OCI-M1 (cell line): ENCODE measurements at regions not wholly inside any gene's neighbourhood (a gene's known extent, or its start where the extent isn't known, plus 50 kb on each side); places are given as distances from the start of the nearest gene placed in this dataset.

Experiments
- DNase-seq: peaks from one replicate; lab custom pipeline; 2025; lab: John Stamatoyannopoulos, UW

DNA sequence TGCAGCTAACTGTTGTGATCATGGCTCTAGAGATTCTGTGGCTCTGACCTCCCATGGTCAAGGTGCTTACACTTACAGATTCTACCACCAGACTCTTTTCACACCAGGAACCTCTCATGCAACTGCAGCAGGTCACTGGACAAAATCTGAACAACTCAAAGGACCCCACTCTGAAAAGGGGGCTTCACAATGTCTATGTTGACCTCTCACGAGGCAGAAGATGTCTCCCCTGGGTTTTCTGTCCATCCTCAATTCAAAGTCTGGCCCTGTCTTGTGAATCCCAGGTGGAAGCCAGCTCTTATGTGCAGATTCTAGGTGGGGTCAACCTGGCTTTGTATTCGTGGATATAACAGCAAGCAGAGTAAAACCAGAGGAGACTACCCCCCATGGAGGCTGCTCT is 118.6 kb upstream of the ZNF479 start:
- DNase-seq = no peak

DNA sequence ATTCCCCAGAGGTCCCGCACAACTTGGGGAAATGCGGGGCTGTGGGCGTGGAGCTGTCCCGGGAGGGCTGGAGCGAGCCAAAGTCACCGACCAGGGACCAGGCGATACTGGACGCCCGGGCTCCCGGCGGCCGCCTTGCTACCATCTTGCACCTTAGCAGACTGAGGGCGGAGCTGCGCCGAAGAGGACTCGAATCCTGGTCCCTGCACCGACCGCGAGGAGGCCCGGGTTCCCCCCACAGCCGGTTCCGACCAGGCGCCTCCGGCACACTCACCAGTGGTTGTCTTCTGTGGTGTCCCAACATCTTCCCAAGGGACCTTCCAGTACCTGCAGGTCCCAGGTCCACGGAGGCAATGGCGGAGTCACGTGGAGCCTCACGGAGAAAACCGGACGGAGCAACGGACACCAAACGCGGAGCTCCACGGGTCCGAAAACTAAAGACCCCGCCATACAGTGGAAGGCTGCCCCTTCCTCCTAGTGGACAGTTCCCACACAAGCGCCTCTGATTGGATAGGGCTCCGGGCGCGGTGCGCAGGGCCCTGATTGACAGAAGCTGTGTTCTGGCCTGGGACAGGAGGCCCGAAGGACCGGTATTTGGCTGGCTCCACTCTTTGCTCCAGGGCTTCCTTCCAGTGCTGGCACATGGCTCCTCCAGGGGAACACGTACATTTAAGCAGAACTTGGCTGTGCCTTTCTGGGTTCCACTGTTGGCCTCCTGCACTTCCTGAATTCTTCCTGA is 124.6 kb upstream of the ZNF479 start:
- no peak for DNase-seq

DNA sequence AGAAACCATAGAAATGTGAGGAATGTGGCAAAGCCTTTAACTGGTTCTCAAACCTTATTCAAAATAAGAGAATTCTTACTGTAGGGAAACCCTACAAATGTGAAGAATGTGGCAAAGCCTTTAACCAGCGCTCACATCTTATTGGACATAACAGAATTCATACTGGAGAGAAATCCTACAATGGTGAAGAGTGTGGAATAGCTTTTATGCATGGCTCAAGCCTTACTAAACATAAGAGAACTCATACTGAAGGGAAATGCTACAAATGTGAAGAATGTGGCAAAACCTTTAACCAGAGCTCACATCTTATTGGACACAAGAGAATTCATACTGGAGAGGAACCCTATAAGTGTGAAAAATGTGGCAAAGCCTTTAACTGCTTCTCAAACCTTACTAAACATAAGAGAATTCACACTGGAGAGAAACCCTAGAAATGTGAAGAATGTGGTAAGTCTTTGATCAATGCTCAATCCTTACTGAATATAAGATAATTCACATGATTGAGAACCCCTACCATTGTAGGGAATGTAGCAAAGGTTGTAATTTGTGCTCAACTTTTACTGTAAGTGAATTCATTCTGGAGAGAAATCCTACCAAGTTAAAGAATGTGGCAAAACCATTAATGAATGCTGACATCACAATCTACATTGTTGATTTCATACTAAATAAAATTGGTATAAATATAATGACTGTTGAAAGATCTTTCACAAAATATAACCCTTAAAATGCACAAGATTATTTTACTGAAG is 142.5 kb upstream of the ZNF479 start:
- no peak for DNase-seq

DNA sequence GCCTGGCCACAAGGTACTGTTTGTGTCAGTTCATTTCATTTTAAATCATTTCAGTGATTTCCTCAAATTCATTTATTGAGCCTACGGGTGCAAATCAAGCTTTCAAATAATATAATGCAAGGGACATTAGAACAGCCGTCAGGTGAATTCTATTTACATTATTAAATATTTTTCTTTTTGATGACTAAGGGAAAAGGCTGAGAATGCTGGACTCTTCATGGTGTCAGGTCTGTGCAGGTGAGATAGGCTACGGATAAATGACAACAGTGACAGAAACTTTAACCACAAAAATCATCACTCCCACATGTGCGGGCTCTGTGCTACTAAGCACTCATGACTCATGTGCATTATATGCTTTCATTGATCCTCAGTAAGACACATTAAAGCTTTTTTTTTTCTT is 149.2 kb upstream of the ZNF716 start:
- DNase-seq = no peak

DNA sequence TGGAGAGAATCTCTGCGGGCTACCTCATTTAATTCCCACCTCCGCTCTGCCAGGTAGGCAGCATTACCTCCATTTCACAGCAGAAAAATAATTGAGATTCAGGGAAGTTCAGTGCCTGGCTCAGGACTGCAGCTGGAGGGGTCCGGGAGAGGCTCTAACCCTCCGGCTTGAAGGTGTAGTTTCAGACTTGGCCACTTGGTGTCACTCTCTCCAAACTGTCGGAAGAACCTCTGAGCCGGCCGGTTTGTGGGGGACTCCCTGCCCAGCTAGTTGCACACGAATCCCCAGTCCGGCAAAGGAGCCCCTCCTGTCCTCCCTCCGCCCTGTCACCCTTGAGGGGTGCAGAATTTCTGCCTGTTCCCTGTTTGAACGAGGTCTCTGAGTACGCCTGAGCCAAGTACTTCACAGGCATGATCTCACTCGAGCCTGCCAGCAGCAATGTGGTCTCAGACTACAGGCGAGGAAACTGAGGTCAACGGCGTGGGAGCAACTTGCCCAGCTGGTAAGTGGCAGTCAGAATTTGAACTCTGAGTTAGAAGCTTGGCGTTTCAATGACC is 144.7 kb upstream of the ZNF716 start:
- peak; percentile 0 for DNase-seq

DNA sequence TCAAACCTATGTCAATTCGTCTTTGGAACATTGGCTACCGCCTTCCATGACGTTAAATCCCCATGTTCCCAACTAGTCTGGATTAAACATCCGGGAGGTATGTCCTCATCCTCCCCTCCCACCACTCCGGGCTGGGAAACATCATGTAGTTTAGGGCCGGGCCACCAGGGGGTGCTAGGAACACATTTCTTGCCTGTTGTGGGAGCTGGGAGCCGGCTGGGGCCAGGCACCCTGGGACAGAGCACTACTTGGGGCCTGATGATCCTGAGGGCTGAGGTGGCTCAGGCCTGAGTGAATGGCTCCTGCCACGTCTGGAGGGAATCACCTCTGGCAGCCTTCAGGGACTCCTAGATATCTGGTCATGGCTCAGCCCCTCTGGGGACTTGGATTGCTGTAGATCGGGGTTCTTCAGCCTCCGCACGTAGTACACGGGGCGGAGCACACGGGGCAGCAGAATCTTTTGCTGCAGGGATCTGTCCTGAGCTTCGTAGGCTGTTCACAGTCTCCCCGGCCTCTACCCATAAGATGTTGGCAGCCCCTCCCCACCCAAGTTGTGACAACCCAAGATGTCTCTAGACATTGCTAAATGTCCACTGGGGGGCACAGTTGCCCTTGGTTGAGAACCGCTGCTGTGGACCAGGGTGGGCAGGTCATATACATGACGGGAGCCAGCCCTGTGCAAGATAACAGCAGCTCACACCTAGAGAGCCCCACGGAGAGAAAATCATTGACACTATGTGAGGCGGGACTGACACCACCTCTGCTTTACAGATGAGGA is 141.2 kb upstream of the ZNF716 start:
- DNase-seq = peak; percentile 20

DNA sequence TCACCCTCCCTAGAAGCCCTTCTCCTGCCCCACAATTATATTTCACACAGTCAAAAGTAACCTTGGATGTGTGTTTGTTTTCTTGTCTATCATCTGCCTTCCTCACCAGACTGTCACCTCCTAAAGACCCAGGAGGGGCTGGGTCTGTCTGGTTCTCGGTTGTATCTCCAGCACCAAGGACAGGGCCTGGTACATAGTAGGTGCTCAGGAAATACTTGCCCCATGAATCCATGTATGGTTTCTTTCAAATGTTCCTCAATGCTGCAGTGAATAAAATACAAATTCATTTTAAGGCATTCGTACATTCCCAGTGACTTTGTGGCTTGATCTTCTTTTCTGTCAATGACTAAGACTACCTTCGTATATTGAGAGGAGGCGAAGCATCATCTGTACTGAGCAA is 122.9 kb upstream of the ZNF716 start:
- DNase-seq = no peak

DNA sequence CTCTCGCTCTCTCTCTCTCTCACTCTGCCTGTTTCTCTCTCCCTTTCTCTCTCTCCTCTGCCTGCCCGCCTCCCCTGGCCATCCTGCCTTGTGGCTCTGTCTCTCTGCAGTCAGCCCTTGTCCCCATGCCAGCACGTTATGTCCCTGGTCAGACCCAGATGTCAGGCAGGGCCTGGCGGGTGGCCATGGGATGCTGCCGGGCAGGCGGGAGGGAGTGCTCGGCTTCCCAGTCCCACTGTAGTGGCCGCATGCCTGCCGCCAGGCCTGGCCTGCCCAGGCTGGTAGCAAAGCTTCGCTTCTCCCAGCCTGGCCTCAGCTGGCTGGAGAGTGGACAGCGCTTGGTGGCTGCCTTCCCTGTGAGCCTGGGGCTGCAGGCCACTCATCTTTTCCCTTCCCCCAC is 121.5 kb upstream of the ZNF716 start:
- DNase-seq = no peak

DNA sequence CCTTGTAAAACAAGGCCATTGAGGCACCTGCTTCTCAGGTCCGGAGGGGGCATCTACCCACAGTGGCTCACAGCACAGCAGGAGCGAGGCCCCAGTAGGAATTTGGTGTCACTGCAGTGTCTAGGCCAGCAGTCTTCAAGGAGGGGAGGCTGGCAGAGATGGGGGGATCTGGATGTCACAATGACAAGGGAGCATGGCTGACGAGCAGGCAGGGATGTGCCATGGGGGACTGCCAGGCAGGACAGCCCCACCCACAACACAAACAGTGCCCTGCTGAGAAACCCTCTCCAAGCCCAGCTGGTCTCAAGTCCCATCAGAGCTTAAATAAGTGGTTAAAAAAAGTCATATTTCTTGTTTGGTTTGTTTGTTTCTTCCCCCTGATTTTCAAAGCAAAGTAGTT is 121.0 kb upstream of the ZNF716 start:
- no peak for DNase-seq

DNA sequence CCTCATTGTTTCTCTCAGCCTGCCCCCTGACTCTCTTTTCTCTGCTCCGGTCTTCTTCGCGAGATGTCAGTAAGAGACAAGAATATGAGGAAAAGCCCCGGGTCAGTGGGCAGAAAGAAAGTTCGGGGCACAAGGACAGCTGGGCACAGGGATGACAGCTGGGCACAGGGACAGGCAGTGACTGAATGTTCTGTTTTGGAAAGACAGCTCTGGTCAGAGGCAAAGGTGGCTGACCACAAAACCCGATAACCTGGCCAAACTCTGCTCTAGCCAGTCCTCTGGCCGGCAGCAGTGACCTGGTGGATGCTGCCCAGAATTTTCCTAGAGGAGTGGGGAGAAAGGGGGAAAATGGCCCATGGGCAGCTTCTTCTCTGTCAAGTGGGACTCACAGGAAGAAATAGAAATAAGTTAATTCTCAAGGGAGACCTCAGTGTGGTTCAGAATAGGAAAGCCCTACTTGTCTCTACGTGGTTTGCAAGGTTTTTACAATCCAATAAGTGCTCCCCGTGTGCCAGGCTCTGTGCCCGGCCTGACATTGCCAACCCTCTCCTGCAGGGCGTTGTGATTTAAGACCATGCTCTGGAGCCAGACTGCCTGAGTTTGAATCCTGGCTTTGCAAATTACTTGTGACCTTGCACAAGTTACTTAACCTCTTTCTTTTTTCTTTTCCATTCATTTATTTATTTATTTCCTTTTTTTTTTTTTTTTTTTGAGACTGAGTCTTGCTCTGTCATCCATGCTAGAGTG is 110.6 kb upstream of the ZNF716 start:
- DNase-seq = no peak

DNA sequence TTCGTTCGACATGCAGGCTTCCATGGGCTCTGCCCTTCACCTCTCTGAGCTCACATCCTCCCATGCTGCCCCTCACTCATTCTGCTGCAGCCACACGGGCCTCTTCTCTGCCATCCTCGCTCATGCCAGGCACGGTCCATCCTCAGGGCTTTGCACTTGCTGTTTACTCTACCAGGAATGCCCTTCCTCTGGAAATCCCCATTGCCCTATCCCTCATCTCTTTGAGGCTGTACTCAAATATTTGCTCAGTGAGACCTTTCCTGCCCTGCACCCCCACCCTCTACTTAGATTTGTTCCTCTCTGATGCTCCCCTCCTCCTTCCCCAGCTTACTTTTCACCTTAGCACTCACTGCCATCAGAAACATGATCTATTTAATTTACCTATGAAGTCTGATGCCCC is 107.0 kb upstream of the ZNF716 start:
- DNase-seq = no peak

DNA sequence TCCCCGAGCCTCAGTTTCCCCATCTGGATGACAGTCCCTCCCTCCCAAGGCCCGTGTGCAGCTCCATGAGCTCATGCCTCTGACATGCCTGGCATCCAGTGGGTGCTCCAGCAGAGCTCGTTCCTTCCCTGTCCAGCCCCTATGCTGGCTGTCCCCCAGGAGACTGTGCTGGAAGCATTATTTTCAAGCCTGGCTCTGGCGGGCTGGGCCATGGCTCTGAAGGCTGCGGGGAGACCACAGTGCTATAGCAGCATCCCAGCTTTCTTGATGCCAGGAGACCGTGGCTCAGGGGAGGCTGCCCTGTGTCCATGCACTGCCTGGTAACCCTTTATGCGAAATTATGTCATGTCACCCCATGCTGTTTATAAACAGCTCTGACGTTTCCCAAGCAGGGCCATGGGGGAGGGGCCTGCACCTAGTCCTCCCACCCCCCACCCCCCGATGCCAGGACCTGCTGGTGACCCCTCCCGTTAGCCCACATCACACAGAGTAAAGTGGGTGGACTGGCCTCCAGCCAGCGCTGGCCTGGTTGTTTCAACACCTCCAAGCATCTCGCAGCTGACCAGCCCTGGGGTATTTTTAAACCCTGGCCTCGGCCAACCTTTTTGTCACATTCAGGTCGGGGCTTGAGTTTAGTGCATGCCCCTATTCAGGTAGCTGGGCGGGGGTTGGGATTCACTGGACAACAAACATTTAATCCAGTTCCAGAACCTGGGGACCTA is 105.9 kb upstream of the ZNF716 start:
- no peak for DNase-seq

DNA sequence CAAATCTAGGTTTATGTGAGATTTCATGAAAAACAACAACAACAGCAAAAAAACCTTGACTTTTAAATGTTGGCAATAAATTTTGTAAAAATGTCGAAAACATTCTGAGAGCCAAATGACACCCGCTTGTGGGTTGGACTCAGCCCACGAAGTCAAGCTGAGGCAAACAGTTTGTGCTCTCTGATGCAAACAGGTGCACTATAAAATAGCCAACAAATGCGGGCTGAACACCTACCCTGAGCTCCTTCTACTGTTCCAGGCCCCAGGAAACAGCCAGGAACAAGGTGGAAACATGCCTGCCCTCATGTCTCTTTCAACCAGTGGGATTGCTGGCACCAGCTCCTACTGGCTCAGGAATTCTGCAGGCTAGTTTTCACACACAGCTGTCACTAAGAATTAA is 105.0 kb upstream of the ZNF716 start:
- DNase-seq = no peak

DNA sequence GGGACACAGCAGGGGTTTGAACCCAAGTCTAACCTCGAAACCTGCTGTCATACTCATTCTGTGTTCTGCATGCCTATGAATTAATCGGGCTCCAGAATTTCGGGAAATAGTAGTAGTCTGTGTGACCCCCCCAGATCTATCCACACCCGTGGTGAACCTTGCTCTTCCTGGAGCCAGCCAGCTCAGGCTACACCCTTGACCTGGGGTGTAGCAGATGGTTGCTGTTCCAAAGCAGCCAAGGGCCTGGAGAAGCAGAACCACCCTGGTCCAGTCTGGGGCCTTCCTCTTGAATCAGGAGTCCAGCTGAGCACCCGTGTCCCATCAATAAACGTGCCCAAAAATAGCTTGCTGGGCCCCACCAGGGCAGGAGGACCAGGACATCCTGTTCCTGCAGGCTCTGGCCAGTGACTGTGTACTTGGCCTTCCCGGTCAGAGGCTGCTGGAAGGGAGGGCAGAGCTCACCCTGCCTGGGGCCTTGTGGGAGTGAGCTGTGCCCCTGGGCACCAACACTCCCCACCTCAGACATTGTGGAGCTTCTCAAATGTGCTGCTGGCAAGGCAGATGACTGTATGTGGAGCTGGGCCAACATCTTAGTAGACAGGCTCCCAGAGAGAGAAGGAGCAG is 101.2 kb upstream of the ZNF716 start:
- DNase-seq = no peak

DNA sequence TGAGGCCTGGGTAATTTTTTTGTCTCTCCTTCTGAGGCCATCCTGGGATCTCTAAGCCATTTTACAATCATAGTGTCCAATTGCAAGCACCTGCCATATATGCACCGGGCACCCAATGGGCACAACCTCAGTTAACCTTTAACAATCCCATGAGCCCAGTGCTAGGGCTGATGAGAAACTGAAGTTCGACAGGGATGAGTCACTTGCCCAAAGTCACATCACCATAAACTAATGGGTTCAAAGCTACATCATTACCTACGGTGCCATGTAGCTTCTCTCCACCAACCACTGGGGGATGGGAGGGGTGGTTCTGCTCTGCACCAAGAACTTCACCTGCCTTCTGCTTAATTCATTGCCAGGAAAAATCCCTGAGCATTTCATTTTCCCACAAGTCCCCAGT is 95.8 kb upstream of the ZNF716 start:
- no peak for DNase-seq

DNA sequence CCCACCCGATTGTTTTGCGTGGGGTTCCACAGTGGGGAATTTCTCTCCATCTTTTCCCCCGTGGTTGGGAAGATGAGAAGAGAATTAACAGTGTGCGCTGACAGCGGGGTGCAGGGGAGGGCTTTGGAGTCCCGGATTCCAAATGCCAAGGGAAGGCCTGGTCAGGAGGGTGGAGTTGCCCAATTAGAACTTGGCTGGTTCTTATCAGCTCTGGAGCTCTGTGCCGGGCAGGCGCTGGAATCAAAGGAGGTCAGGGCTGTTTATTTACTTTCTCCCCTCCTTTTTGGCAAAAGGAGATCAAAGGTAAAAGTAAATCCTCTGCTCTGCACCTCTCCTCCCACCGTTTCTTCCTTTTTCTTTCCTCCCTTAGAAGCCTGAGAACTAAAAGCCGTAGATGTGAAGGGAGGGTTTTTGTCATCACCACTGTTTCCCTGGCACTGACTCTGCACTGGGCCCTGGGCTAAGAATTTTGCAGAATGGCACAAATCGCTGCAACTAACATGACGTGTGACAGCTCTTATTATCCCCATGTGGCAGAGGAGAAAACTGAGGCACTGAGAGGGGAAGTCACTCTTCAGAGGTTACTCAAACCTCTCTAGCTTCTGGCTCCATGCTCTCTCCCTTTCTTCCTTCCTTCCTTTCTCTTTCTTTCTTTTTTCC is 95.2 kb upstream of the ZNF716 start:
- no peak for DNase-seq

DNA sequence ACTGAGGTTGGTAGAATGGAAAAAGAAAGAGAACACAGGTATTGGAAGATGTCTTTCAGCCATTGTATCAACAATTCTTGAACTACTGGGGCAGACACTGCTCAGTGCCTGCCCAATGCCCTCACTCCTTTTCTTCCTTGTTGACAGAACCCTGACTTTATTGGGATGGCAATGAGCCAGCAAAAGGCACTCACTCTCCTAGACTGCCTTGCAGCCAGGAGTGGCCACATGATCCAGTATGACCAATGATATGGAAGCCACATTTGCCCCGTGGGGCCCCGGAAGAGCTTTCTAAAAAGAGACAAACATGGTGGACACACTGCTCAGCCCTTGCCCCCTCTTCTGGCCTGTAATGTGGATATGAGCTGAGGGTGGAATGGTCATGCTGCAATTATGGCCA is 88.6 kb upstream of the ZNF716 start:
- DNase-seq = no peak

DNA sequence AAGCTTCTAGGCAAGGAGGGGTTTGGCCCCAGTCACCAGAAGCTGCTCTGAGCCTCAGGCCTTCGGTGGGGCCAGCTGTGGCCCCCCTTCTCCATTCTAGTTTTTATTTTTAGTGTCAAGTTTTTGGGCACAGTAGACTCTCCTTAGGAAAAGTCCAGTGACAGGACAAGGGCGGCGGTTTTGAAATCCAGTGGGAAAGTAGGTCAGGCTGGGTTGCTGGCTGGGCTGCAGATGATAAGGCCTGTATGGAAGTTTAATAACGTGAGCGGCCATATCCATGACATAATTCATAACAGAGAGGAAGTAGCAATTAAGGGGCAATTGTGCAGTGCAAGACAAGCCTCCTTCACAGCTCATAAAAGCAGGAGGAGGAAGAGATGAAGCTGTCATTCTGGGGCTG is 87.1 kb upstream of the ZNF716 start:
- DNase-seq = no peak

DNA sequence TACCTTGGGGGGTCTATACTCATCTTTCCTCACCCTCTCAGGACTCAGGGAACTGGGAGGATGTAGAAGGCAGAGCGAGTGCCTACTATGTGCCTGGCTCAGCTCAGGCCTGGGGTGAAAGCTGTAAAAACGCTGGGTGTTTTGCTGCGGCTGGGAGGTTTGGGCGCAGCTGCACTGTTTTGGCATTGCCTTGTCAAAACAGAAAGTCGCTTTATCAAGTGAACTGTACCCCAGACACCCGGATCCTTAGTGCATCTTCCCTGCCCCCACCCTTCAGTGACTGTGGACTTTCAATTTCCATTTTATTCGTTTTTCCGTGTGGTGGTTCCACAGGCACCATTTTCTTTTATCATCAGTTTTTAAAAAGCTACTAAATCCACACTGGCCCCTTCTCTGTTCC is 86.7 kb upstream of the ZNF716 start:
- DNase-seq = no peak
